NT2/D1 (cell line): ENCODE measurements at regions not wholly inside any gene's neighbourhood (a gene's known extent, or its start where the extent isn't known, plus 50 kb on each side); places are given as distances from the start of the nearest gene placed in this dataset.

Experiments
- YY1 ChIP-seq: IDR thresholded peaks from 2 replicates; pipeline ENCODE4 v1.6.1; 2011; ENCODE audit not compliant: insufficient read length, insufficient read depth
- ZNF274 ChIP-seq: IDR thresholded peaks from 2 replicates; pipeline ENCODE4 v1.6.1; 2011; ENCODE audit warnings: mild to moderate bottlenecking, low read depth, low read length

DNA sequence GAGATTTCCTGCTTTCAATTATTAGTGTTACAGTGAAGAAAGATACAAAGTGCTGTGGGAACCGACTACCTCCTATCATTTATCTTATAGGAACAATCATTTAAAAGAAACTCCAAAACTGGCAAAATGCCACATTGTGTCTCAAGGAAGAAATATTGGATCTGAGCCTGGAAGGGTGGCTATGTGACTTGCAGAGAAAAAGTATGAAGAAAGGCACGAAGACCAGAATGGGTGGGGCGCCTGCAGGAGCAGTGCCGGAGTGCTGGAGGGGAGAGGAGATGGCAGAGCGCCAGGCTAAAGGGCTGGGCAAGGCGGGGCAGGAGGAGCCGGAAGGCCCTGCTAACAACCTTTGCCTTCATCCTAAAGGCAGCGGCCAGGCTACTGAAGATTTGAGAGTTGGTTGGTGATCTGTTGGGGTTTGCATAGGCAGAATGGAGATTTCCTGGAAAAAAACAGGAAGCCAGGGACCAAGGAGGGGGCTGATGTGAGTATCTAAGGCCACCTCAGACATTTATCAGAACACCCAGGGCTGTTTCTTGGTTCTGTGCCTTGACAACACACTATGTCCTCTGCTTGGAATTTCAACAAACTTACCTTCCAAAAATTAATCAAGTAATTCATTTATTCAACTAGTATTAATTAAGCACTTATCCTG lies 125.6 kb downstream of the MAFB start:
- TF ChIP-seq YY1 (no peak), ZNF274 (no peak)
